GM19240 (cell line): ENCODE measurements at regions not wholly inside any gene's neighbourhood (a gene's known extent, or its start where the extent isn't known, plus 50 kb on each side); places are given as distances from the start of the nearest gene placed in this dataset.
"Not testable (repeated sequence)": the region's sequence is repeated elsewhere in the genome, so short reads cannot be mapped to it uniquely, and the experiment has no call there.

Experiments
- DNase-seq: peaks from one replicate; pipeline ENCODE4 v3.0.0; 2011; ENCODE audit warnings: low spot score; ENCODE audit not compliant: insufficient read length

DNA sequence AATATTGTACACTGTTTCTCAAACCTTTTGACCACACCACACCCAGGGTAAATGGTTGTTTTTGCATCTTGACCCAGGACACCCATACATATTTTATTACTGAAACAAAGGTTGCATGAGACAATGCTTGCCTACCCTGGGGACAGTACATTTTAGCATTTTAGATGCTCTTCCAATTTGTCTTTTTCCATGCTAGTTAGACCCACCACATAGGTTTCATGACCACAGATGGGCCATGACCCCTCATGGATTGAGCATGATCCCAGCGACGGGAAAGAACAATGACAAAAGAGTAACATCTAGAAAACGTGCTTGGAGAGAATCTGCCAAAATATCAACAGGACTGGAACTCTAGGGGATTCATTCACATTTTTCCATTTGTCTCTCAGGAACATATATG, 161.0 kb upstream of the PFN2 start:
- no peak for DNase-seq

DNA sequence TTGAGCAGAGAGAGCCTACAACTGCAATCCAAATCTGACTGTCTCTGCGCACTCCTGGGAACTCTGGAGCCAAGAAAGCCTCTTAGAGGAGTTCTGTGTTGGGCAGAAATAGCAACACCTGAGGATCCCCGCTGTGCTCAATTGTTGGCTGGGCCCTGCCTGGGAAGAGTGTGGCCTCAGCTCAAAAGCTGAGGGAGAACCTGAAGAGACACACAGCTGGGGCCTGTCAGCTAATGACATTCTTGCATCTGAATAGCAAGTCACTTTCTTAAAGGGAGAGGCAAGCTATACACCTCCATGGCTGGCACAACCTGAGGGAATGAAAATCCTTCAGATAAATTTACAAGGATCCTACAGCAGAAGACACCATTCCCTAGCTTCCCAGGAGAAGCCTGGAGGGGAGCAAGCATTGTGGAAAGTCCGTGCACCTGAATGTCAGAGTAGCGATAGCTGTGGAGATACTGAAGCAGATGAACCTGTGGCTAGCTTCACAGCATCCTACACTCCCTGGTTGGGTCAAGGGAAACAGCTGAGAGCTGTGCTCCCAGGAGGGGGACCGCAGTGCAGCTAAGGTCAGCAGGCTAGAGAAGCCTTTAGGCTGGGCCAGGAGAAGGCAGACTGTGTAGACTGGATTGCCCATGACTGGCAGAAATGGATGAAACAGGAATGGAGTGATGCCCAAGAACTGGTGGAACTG, 159.9 kb upstream of the PFN2 start:
- no peak for DNase-seq

DNA sequence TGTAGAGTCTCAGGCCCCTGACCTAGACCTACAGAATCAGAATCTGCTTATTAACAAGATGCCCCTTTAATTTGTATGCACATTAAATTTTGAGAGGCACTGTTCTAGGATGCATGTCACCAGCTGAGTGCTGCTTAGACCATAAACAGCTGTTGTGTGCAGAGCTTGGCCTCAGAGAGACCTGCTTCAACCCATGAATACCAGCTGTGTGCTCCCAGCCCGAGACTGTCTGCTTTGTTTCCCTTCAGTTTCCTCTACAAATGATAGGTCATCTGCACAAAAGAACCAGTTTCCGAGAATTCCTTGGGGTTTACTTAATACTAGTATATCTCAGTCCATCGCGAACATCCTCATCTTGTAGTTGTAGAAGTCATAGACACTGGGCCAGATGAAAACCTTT, 158.5 kb upstream of the PFN2 start:
- no peak for DNase-seq

DNA sequence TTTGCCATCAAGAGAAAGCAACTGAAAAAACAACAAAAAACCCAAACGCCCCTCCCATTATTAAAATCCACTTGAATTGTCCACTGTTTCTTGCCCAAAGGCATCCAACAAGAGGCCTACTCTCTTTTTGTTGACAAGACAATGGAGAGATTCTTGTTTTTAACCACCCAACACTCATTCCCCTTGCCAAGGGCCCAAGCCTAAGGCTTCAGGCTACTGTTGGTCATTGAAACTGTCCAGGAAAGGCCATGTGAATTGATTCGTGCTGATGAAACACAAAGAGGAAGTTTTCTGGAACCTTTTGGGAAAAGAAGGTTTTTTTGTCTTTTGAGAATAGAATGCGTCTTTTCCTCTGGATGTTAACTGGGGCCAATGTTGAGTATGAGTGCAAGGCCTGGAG, 157.4 kb upstream of the PFN2 start:
- no peak for DNase-seq

DNA sequence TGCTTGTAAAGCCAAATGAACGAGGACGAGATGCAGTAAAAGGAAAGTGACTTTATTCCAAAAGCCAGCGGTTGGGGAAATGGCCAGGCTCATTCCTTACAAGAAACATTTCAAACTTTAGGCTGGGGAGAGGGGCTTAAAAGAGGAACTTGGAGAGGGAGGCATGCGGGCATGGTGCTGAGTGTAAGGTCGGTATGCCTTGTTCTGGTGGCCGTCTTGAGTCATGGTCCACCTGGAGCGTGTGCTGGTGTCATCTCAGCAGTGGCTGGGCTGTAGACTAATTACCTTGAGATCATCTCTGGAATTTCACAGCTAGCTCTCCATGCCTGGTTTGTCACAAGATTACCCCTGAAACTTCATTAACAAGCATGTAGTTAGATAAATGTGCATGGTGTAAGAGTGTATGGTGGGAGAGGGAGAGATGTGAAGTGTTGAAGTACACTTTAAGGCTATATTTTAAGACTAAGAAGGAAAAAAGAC, 156.4 kb upstream of the PFN2 start:
- no peak for DNase-seq

DNA sequence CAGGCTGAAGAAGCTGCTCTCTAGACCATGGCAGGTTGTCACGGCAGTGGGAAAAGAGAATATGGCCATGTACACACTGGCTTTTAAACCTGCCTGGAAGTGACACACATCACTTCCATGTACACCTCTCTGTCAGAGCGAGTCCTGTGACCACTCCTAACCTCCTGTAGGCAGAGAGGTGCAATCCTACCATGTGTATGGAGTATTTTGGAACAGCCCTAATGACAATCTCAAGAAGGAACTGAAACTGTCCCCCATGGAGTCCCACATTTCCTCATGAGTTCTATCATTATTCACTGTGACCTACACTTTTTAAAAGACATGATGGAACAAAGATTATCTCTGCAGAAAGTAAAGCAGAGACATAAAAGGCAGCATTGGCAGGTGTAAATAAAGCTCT, 153.4 kb upstream of the PFN2 start:
- DNase-seq, result no peak

DNA sequence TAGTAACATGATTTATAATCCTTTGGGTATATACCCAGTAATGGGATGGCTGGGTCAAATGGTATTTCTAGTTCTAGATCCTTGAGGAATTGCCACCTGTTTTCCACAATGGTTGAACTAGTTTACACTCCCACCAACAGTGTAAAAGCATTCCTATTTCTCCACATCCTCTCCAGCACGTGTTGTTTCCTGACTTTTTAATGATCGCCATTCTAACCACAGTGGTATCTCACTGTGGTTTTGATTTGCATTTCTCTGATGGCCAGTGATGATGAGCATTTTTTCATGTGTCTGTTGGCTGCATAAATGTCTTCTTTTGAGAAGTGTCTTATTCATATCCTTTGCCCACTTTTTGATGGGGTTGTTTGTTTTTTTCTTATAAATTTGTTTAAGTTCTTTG, 152.6 kb upstream of the PFN2 start:
- not testable (repeated sequence) for DNase-seq

DNA sequence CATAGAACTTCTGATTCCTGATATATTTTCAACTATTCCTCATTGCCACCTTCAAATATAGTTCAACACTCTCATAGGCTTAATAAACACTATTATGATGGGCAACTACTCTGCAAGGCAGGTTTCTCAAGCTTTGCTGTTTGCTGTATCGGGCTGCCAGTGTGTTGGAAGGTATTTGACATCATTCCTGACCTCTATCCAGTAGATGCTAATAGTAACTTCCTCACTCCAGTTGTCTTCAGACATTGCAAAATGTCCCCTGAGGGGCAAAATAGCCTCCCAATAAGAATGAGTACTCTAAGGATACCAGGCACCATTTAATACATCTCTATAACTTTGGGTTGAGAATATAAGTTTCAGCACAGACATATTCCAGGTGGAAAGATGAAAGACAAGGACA, 147.5 kb upstream of the PFN2 start:
- no peak for DNase-seq

DNA sequence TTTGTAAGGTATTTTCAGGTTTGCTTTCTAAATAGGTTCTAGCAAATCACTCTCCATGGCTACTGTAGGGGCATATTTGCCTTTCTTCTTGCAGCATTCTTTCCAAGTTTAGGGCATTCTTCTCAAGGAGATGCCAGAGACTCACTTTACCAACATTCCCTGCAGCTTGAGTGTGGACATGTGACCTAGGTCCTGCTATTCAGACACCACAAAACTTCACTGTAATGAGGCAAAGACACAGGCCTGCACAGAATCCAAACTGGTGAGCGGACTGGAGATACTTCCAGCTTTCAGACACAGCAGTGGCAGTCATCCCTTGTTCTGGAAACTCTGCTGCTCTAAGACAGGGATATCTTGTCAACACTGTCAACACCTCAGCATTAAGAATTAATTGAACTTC, 146.4 kb upstream of the PFN2 start:
- no peak for DNase-seq

DNA sequence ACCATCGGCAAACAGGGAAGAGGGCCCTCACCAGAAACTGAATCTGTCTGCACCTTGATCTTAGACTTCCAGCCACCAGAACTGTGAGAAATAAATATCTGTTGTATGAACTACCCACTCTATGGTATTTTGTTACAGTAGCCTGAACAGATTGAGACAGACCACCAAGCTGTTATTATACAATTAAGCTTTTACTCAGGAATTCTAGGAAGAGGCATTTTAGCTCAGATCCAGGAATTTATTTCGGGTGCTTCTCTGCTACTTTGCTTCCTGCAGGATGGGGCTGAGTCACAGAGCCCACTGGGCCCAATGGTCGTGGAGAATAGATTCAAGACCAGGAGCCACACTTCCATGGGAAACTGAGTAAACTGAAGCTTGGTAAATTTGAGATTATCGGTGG, 145.5 kb upstream of the PFN2 start:
- DNase-seq, result no peak

DNA sequence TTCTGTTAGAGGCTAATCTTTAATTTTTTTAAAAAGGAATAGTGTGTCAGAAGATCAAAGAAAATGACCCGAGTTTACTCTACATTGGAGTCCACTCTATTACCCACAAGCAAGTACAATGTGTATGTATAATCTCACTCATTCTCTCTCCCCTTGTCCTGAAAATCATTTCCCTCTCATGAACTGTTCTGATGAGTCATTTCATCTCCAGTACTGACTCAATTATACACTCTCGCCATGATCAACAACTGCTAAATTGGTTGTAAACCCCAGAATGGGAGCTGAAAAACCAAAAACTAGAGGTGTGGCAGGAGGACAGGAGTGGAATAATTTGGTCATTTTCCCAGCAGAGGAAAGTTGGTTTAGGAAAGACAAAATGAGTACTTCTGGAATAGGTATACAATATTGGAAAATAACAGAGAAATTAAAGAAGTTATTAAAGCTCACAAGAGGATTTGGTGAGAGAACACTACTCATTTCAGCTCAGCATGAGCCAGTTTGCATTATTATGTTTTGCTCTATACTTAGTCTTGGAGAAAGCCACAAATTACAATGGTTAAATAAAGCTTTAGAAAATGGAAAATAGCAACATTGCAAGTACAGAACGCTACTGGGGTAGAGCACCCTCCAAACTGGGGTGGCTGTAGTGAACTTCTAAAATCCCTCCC, 144.3 kb upstream of the PFN2 start:
- no peak for DNase-seq

DNA sequence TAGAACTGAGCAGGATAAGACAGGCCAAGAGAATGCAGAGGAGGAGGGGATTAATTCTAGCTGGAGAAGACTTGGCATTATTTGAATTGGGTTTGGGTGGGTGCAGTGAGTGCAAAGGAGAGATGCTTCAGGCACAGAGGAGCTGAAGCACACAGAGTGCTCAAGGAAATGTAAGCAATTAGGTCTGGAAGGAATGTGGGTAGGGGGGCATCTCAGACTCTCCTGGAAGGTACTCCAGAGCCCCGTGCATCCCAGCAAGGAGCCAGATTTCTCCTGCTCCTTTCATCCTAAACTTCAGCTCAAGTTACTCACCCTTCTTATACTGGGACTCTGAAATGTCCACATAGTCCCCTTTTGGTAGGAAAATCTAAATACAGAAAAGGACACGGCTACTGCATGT, 143.6 kb upstream of the PFN2 start:
- DNase-seq, result no peak

DNA sequence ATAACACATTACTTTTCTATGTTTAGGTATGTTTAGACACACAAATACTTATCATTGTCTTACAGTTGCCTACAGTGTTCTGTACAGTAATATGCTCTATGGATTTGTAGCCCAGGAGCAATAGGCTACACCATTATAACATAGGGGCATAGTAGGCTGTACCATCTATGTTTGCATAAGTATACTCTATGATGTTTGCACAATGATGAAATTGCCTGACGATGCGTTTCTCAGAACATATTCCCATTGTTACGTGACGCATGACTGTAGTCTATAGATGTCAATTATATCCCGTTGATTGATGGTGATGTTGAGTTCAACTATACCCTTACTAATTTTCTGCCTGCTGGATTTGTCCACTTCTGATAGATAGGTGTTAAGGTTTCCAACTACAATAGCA, 139.4 kb upstream of the PFN2 start:
- no peak for DNase-seq

DNA sequence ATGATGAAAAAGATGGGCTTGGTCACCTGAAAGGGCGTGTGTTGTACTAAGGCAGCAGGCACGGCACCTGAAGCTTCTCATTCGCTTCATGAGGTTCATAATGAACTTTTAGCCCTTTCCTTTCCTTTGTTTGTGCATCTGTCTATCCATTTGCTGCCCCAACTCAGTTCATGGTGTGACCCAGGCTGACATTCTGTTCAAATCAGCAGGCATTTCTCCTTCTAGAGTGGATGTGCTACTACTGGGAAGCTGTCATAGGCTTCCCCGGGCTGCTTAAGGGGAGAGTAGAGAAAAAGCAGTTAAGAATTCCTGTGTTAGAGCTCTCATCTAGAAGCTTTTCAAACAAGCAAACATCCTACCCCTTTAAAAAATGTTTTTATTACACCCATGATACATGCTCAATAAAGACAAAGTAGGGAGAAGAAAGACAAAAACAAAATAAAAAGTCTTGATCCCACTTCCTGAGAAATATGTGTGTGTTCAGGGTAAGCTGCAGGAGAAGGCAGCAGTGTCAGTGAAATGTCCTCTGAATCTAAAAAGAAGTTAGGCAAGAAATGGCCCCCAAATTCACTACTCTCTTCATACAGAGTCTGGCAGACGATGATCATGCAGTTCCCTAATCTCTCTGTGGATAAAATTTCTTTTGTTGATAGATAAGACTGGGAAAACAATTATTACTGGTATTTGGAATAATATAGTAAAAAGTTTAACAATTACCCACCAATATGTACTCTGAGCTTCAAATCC, 136.9 kb upstream of the PFN2 start:
- no peak for DNase-seq

DNA sequence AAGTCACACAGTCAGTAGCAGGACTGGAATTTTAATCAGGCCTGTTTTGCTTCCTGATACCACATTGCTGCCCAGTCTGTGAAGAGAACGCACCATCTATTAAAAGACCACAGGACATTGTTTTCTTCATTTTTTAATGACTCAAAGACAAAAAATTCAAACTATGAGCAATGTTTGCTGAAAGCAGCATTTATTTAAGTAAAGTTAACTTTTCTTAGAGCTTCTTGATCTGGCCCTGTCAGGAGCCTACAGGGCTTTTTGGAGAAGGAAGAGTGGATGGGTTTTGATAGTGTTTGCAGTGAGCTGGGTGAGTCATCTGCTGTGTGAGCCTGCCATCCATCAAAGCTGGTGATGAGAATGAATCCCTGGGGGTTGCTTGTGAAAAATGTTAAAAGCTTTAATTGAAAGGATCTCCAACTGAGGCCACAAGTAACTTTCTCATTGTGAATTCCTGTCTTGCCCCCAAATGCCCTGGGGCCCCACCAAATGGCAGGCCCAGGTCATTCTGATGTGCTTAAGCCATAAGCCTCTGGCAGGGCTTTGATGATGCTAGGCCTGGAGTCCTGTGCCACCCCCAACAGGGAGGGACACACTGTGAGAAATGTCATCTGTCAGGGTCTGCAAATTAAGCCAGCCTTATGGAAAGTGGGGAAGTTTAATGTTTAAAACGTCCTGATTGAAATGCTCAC, 136.2 kb upstream of the PFN2 start:
- no peak for DNase-seq

DNA sequence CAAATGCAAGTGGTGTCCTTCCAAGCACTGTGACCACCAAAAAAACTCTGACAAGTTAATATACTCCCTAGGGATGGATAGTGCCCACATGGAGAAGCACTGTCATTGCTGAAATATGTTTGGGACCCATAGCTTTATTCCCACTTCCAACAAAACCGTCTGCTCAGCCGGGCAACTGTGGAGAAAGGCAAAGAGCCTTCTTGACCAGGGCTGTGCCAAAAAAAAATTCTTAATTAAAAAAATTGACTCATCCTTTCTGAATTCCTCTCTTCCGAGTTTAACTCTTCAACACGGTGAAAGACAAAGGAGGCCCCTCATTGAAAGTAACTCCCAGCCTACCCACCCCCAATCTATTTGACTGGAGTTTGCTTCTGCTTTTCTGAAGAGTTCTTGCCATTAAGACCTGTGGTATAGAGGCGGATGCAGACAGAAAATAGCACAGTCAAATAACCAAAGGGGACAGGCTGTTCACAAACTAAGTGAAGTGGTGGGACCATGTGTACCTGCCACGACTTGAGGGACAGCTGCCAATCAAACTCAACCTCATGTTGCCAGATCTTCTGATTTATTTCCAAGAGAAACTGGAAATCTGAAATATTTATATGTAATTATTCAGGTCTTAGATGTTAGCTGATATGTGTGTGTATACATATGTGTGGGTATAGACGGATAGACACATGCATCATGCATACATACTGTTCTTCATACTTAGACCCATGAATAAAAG, 135.4 kb upstream of the PFN2 start:
- no peak for DNase-seq

DNA sequence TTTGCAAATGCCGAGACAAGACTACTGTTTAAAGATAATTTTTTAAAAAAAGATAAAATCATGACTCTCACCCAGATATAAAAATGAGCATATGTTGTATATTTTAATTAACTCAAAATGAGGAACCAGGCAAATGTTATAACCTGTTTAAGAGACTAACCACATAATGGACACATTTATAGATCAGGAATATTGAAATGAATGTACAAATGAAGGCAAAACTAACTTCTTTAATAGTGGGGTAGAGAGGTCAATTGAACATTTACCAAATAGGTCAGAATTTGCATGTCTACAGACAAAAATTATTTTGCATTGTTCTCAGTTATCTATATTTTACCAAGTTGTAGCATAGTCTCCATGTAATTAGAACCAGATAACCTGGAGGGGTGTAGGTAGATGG, 134.3 kb upstream of the PFN2 start:
- no peak for DNase-seq

DNA sequence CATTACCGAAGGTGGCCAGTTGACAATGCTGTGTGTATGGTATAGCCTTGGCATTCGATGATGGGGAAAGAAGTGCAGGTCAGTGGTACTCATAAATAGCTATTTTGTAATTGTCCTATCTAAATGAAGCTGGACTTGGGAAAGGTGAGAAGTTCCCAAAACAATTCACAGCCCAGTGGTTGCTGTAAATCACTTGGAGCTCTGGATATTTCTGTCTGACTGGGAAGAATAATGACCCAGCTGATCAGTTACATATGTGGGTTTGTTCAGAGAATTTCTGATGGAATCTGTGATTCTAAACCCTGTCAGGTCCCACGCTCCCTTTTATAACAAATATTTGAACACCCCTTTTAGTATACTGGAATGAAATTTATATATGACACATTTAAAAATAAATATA, 133.9 kb upstream of the PFN2 start:
- DNase-seq, result no peak

DNA sequence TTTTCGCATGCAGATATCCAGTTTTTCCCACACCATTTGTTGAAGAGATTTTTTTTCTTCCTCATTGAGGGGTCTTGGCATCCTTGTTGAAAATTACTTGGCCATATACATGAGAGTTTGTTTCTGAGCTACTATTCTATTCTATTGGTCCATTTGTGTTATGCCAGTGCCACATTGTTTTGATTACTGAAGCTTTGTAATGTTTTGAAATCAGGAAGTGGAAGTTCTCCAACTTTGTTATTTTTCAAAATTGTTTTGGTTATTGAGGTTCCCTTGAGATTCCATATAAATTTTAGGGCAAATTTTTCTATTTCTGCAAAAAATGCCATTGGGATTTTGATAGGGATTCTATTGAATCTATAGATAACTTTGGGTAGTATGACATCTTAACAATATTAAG, 130.3 kb upstream of the PFN2 start:
- no peak for DNase-seq

DNA sequence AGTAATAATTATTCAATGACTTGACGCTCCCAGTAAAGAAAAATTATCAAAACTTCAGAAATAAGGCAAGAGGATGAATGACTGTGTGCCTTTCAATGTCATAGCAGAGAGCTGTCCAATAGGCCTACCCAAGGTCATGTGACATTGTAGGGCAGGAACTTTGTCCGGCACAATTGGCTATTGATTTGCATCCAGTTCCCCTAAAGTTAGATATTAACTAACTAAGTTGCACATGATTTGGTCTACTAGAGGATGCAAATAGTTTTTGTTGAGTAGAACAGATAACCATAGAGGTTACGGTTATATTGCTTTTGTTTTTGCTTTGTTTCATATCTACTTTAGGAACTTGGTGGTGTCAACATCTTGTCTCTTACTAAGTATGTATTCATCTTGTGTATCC, 127.9 kb upstream of the PFN2 start:
- DNase-seq, result no peak

DNA sequence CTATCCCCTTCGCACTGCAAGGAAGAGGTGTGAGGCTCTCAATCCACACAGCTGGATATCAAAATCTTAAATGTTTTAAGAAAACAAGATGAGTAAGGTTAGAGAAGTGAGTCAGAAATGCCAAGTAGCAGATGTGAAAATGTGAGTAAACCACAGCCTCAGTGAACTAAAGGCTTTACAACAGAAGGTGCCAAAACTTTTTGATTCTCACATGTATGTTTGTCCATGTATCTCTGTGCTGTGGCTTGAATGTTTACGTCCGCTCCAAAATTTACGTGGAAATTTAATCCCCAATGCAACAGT, 126.8 kb upstream of the PFN2 start:
- no peak for DNase-seq
